HG02610 (cell line): ENCODE measurements at regions not wholly inside any gene's neighbourhood (a gene's known extent, or its start where the extent isn't known, plus 50 kb on each side); places are given as distances from the start of the nearest gene placed in this dataset.
"Not testable (repeated sequence)": the region's sequence is repeated elsewhere in the genome, so short reads cannot be mapped to it uniquely, and the experiment has no call there.

ENCODE experiments used
- ATAC-seq: cut with Tn5 transposase; IDR thresholded peaks from one replicate; pipeline ENCODE4 v1.9.1; 2021; ENCODE audit warnings: mild to moderate bottlenecking, moderate library complexity; ENCODE audit not compliant: unreplicated experiment

- ATAC-seq: not testable (repeated sequence)
These were observed 127.5 kb downstream of the TMEM121 start for GRCh38 chr14:105653921-105654320.

- not testable (repeated sequence) for ATAC-seq
These were observed 132.9 kb downstream of the TMEM121 start for GRCh38 chr14:105659255-105659654.

- no peak for ATAC-seq
These were observed 133.6 kb downstream of the TMEM121 start for GRCh38 chr14:105659935-105660527.

- ATAC-seq: no peak
These were observed 134.6 kb downstream of the TMEM121 start for GRCh38 chr14:105660816-105661531.

GRCh38 chr14:105662043-105662442, 135.7 kb downstream of the TMEM121 start:
- ATAC-seq: not testable (repeated sequence)

- ATAC-seq: not testable (repeated sequence)
These were observed 136.2 kb downstream of the TMEM121 start for GRCh38 chr14:105662592-105662991.

GRCh38 chr14:105663323-105663722, 136.9 kb downstream of the TMEM121 start:
- not testable (repeated sequence) for ATAC-seq

GRCh38 chr14:105663818-105664596, 137.6 kb downstream of the TMEM121 start:
- not testable (repeated sequence) for ATAC-seq

GRCh38 chr14:105664691-105665090, 138.3 kb downstream of the TMEM121 start:
- no peak for ATAC-seq

GRCh38 chr14:105665247-105665950, 139.0 kb downstream of the TMEM121 start:
- ATAC-seq: no peak

GRCh38 chr14:105665951-105666277, 139.5 kb downstream of the TMEM121 start:
- no peak for ATAC-seq

- no peak for ATAC-seq
These were observed 140.0 kb downstream of the TMEM121 start for GRCh38 chr14:105666420-105666819.

- ATAC-seq: not testable (repeated sequence)
These were observed 140.7 kb downstream of the TMEM121 start for GRCh38 chr14:105666991-105667662.

- ATAC-seq: not testable (repeated sequence)
These were observed 141.3 kb downstream of the TMEM121 start for GRCh38 chr14:105667663-105668020.

GRCh38 chr14:105668021-105668420, 141.6 kb downstream of the TMEM121 start:
- not testable (repeated sequence) for ATAC-seq

GRCh38 chr14:105668471-105669230, 142.3 kb downstream of the TMEM121 start:
- ATAC-seq: not testable (repeated sequence)

- not testable (repeated sequence) for ATAC-seq
These were observed 142.8 kb downstream of the TMEM121 start for GRCh38 chr14:105669231-105669610.

- not testable (repeated sequence) for ATAC-seq
These were observed 143.3 kb downstream of the TMEM121 start for GRCh38 chr14:105669646-105670045.

- ATAC-seq: not testable (repeated sequence)
These were observed 146.2 kb downstream of the TMEM121 start for GRCh38 chr14:105672450-105673200.
